PC-9 (cell line): ENCODE measurements at regions not wholly inside any gene's neighbourhood (a gene's known extent, or its start where the extent isn't known, plus 50 kb on each side); places are given as distances from the start of the nearest gene placed in this dataset.

Experiments
- BruUV-seq: library from RNA; stranded (reverse); fragments of 400-500 nt; replicated peaks from 2 replicates; lab custom pipeline; 2021; lab: Mats Ljungman, UMichigan
- CTCF ChIA-PET: fragments of 300-600 bp; sonication (Branson Sonifier 250); formaldehyde crosslinking; loops from one replicate; lab custom pipeline; 2022; ENCODE audit warnings: antibody characterized with exemption; lab: Charles Lee
- POLR2A ChIA-PET: fragments of 300-600 bp; sonication (Branson Sonifier 250); formaldehyde crosslinking; loops from one replicate; lab custom pipeline; 2022; ENCODE audit warnings: antibody characterized with exemption; ENCODE audit not compliant: unreplicated experiment; lab: Charles Lee
- DNase-seq, 2 experiments: peaks; one replicate each; pipeline versions ENCODE4 v3.0.0 to v3.0.0-alpha.2; 2015 to 2022; ENCODE audit warnings: mixed read lengths in 1 of 2
- H2AFZ ChIP-seq: fragments of 200-600 bp; sonication (generic); 2 replicates; pipeline ENCODE4 v1.8.1; 2017; ENCODE audit warnings: antibody characterized with exemption
- H3F3A ChIP-seq: fragments of 200-600 bp; sonication (generic); 2 replicates; pipeline ENCODE4 v1.8.1; 2017; ENCODE audit warnings: antibody characterized with exemption, mild to moderate bottlenecking, low read depth; ENCODE audit not compliant: insufficient read depth
- H3K27ac ChIP-seq: fragments of 200-600 bp; sonication (generic); 2 replicates; pipeline ENCODE4 v1.6.1; 2016; ENCODE audit warnings: mixed run types
- H3K27me3 ChIP-seq: fragments of 200-600 bp; sonication (generic); 2 replicates; pipeline ENCODE4 v1.6.1; 2016; ENCODE audit warnings: low read depth, mixed run types; ENCODE audit not compliant: insufficient read depth
- H3K36me3 ChIP-seq: fragments of 200-600 bp; sonication (generic); 2 replicates; pipeline ENCODE4 v1.6.1; 2016; ENCODE audit warnings: low read depth, mixed run types
- H3K4me1 ChIP-seq: fragments of 200-600 bp; sonication (generic); replicated peaks from 2 replicates; pipeline ENCODE4 v1.6.1; 2016; ENCODE audit warnings: mixed run types; ENCODE audit not compliant: insufficient read depth
- H3K4me2 ChIP-seq: fragments of 200-600 bp; sonication (generic); 2 replicates; pipeline ENCODE4 v1.6.1; 2017; ENCODE audit warnings: mixed run types
- H3K4me3 ChIP-seq: fragments of 200-600 bp; sonication (generic); 2 replicates; pipeline ENCODE4 v1.6.1; 2016; ENCODE audit warnings: mixed run types
- H3K79me2 ChIP-seq: fragments of 200-600 bp; sonication (generic); 2 replicates; pipeline ENCODE4 v1.6.1; 2017; ENCODE audit warnings: low read depth, mixed run types
- H3K9me2 ChIP-seq: fragments of 200-600 bp; sonication (generic); 2 replicates; pipeline ENCODE4 v1.8.1; 2017; ENCODE audit warnings: mild to moderate bottlenecking; ENCODE audit not compliant: insufficient read depth
- H3K9me3 ChIP-seq: fragments of 200-600 bp; sonication (generic); 2 replicates; pipeline ENCODE4 v1.8.1; 2016; ENCODE audit warnings: low read depth; ENCODE audit not compliant: insufficient read depth
- H4K20me1 ChIP-seq: fragments of 200-600 bp; sonication (generic); 2 replicates; pipeline ENCODE4 v1.8.1; 2017; ENCODE audit not compliant: insufficient read depth
- CTCF ChIP-seq: fragments of 200-600 bp; sonication (generic); conservative IDR thresholded peaks from 2 replicates; pipeline ENCODE4 v1.6.1; 2017; ENCODE audit warnings: mixed run types, antibody characterized with exemption, mild to moderate bottlenecking, moderate library complexity
- EZH2 ChIP-seq: fragments of 200-600 bp; sonication (generic); IDR thresholded peaks from 2 replicates; pipeline ENCODE4 v1.8.0; 2017; ENCODE audit warnings: antibody characterized with exemption, low read depth
- intact Hi-C: fragments of 100-400 bp; cut with micrococcal nuclease; formaldehyde crosslinking; loops from one replicate; pipeline ENCODE4 v1.10.0; 2022; ENCODE audit not compliant: unreplicated experiment

DNA sequence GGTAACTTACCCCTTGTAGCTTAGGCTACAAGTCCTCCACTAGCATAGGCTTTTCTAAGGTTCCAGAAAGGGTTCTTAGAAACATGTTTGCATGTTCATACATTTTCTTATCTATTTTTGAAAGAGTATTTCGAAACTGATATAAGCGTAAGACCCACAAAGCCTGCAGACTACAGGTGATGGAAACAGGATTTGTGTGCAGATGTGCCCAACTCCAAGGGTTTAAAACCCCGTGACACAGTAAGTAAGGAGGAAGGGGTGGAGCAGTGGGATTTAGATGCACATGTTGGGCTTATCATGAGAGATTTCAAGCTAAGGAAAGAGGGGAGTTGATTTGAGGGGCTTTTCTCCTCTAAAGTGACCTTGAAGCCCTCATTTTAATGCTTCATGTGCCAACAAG, 164.7 kb downstream of the LTN1 start:
- H2AFZ ChIP-seq = no peak overlapping the region
- no peak overlapping the region for H3K27ac ChIP-seq
- no peaks in the 10 kb centered on the region for H3K36me3 ChIP-seq
- ChIA-PET POLR2A (no interaction called here), CTCF (no interaction called here)
- H3K79me2 ChIP-seq = no peaks in the 10 kb centered on the region
- no peaks in the 10 kb centered on the region for H3K9me3 ChIP-seq
- peaks cover 5% of the 10 kb centered on the region; the same call in 1 of the 2 replicates for H3F3A ChIP-seq
- no TSS peak for BruUV-seq
- DNase-seq = no peak
- H3K4me2 ChIP-seq = no peak overlapping the region
- H3K27me3 ChIP-seq = no peaks in the 10 kb centered on the region
- intact Hi-C loops = no loop called here
- H3K4me3 ChIP-seq = no peak overlapping the region
- H3K4me1 ChIP-seq = no peaks in the 10 kb centered on the region
- no peak for TF ChIP-seq CTCF
- no peak for TF ChIP-seq EZH2
- no peaks in the 10 kb centered on the region for H4K20me1 ChIP-seq
- no peaks in the 10 kb centered on the region for H3K9me2 ChIP-seq

GRCh38 chr21:28827422-28827821, 165.3 kb downstream of the LTN1 start:
- H2AFZ ChIP-seq = no peak overlapping the region
- H3K9me2 ChIP-seq = no peaks in the 10 kb centered on the region
- H3K4me3 ChIP-seq = no peak overlapping the region
- no peak overlapping the region for H3K27ac ChIP-seq
- no peaks in the 10 kb centered on the region for H3K36me3 ChIP-seq
- peaks cover under 1% of the 10 kb centered on the region; the same call in 1 of the 2 replicates for H3F3A ChIP-seq
- CTCF ChIA-PET = no interaction called here
- H3K27me3 ChIP-seq = no peaks in the 10 kb centered on the region
- H3K4me2 ChIP-seq = no peak overlapping the region
- no peaks in the 10 kb centered on the region for H3K9me3 ChIP-seq
- no peak for TF ChIP-seq CTCF
- no peak for TF ChIP-seq EZH2
- POLR2A ChIA-PET = no interaction called here
- intact Hi-C loops = no loop called here
- no peaks in the 10 kb centered on the region for H3K79me2 ChIP-seq
- no peak for DNase-seq
- no peaks in the 10 kb centered on the region for H3K4me1 ChIP-seq
- BruUV-seq = no TSS peak
- H4K20me1 ChIP-seq = no peaks in the 10 kb centered on the region

GRCh38 chr21:28826569-28826968, 166.1 kb downstream of the LTN1 start:
- H3K27ac ChIP-seq = no peak overlapping the region
- H3K4me1 ChIP-seq = no peaks in the 10 kb centered on the region
- no TSS peak for BruUV-seq
- H3K4me2 ChIP-seq = no peak overlapping the region
- H3K4me3 ChIP-seq = no peak overlapping the region
- no peaks in the 10 kb centered on the region for H3K9me3 ChIP-seq
- H3K36me3 ChIP-seq = no peaks in the 10 kb centered on the region
- no peaks in the 10 kb centered on the region for H3F3A ChIP-seq
- intact Hi-C loops = no loop called here
- H3K27me3 ChIP-seq = no peaks in the 10 kb centered on the region
- no peak for TF ChIP-seq CTCF
- no peak for TF ChIP-seq EZH2
- DNase-seq = no peak
- ChIA-PET POLR2A (no interaction called here), CTCF (no interaction called here)
- H3K9me2 ChIP-seq = no peaks in the 10 kb centered on the region
- H4K20me1 ChIP-seq = no peaks in the 10 kb centered on the region
- no peaks in the 10 kb centered on the region for H3K79me2 ChIP-seq
- no peak overlapping the region for H2AFZ ChIP-seq
